Fibroblast of skin of right quadriceps (primary cell): ENCODE measurements at regions not wholly inside any gene's neighbourhood (a gene's known extent, or its start where the extent isn't known, plus 50 kb on each side); places are given as distances from the start of the nearest gene placed in this dataset.

Experiments
- DNase-seq: peaks from one replicate; pipeline ENCODE4 v3.0.0-alpha.2; 2013

GRCh38 chr9:18357321-18357720 lies 116.6 kb upstream of the ADAMTSL1 start:
- DNase-seq, result no peak

- peak; percentile 54 for DNase-seq
Measured at GRCh38 chr9:18358325-18358724, 115.6 kb upstream of the ADAMTSL1 start.

GRCh38 chr9:18359335-18359734 lies 114.6 kb upstream of the ADAMTSL1 start:
- peak; percentile 90 for DNase-seq

GRCh38 chr9:18360005-18360404 lies 113.9 kb upstream of the ADAMTSL1 start:
- DNase-seq, result no peak

GRCh38 chr9:18361646-18362045 lies 112.3 kb upstream of the ADAMTSL1 start:
- peak; percentile 48 for DNase-seq

- no peak for DNase-seq
Measured at GRCh38 chr9:18362166-18362565, 111.8 kb upstream of the ADAMTSL1 start.

- DNase-seq, result peak; percentile 88
Measured at GRCh38 chr9:18362901-18363685, 110.9 kb upstream of the ADAMTSL1 start.

GRCh38 chr9:18365651-18366050 lies 108.3 kb upstream of the ADAMTSL1 start:
- no peak for DNase-seq

GRCh38 chr9:18366184-18366583 lies 107.8 kb upstream of the ADAMTSL1 start:
- no peak for DNase-seq

- DNase-seq, result peak; percentile 66
Measured at GRCh38 chr9:18368206-18368605, 105.7 kb upstream of the ADAMTSL1 start.

- no peak for DNase-seq
Measured at GRCh38 chr9:18371141-18371540, 102.8 kb upstream of the ADAMTSL1 start.

- no peak for DNase-seq
Measured at GRCh38 chr9:18371621-18372020, 102.3 kb upstream of the ADAMTSL1 start.

- DNase-seq, result peak; percentile 94
Measured at GRCh38 chr9:18379073-18379811, 94.7 kb upstream of the ADAMTSL1 start.

GRCh38 chr9:18382243-18382642 lies 91.7 kb upstream of the ADAMTSL1 start:
- no peak for DNase-seq

- DNase-seq, result no peak
Measured at GRCh38 chr9:18384066-18384465, 89.9 kb upstream of the ADAMTSL1 start.

- peak; percentile 90 for DNase-seq
Measured at GRCh38 chr9:18385696-18386490, 88.1 kb upstream of the ADAMTSL1 start.

GRCh38 chr9:18390393-18390792 lies 83.6 kb upstream of the ADAMTSL1 start:
- DNase-seq, result peak; percentile 74

- peak; percentile 98 for DNase-seq
Measured at GRCh38 chr9:18393340-18394130, 80.4 kb upstream of the ADAMTSL1 start.

- no peak for DNase-seq
Measured at GRCh38 chr9:18394847-18395351, 79.1 kb upstream of the ADAMTSL1 start.

- DNase-seq, result peak; percentile 43
Measured at GRCh38 chr9:18396102-18396728, 77.7 kb upstream of the ADAMTSL1 start.

GRCh38 chr9:18397076-18397475 lies 76.9 kb upstream of the ADAMTSL1 start:
- DNase-seq, result no peak

- DNase-seq, result no peak
Measured at GRCh38 chr9:18398038-18398437, 75.9 kb upstream of the ADAMTSL1 start.
